HT-29 (cell line): ENCODE measurements at regions not wholly inside any gene's neighbourhood (a gene's known extent, or its start where the extent isn't known, plus 50 kb on each side); places are given as distances from the start of the nearest gene placed in this dataset.
A peak's percentile ranks its signal among the peaks of the same experiment; 100 is the strongest.
"Not testable (repeated sequence)": the region's sequence is repeated elsewhere in the genome, so short reads cannot be mapped to it uniquely, and the experiment has no call there.

ENCODE experiments used
- DNase-seq: peaks from one replicate; pipeline ENCODE4 v3.0.0-alpha.2; 2015; ENCODE audit warnings: low spot score

DNA sequence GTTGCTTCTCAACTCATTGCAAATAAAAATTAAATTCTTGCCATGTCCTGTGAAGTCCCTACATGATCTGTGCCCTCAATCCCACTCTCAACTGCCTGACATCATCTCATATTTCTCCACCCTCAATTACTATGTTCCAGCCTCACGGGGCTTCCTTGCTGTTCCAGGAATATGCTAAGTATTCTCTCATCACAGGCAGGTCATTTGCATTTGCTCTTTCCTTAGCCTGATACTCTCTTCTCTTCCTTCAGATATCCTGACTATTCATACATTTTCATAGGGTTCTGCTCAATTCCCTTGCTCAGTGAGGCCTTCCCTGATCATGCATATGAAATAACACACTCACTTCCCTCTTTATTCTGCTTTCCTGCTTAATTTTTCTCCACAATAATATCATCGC is 135.1 kb upstream of the DAB2 start:
- no peak for DNase-seq

DNA sequence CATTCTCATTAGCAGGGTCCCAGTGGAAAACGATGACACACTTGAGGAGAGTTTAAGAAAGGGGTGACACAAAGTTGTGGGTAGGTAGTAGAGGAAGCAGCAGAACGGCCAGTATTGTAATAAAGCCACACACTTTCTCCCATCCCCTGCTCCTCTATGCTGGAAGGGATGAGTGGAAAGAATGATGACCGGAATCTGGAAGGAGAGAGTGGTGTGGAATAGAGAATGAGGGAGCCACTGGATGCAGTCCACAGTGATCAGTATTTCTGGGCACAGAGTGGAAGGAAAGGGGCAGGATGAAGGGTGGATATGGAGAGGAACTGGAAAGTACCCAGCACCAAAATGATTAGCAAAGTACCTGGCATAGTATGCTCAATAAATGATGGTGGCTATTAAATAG is 133.8 kb upstream of the DAB2 start:
- no peak for DNase-seq

DNA sequence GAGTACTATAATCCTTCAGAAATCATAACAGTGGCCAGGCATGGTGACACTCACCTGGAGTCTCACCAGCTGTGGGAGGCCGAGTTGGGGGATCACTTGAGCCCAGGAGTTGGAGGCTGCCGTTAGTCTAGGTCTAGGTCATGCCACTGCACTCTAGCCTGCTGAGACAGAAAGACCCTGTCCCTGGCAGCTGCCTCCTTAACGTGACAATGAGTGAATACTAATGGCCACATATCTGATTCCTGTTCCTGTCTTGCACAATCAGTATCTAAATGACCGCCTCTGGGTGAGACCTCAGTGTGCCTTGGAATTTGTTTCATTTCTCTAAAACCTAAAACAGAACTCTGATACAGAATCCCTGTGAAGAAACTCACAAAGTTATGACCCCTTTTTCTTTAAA is 131.0 kb upstream of the DAB2 start:
- DNase-seq, result no peak

DNA sequence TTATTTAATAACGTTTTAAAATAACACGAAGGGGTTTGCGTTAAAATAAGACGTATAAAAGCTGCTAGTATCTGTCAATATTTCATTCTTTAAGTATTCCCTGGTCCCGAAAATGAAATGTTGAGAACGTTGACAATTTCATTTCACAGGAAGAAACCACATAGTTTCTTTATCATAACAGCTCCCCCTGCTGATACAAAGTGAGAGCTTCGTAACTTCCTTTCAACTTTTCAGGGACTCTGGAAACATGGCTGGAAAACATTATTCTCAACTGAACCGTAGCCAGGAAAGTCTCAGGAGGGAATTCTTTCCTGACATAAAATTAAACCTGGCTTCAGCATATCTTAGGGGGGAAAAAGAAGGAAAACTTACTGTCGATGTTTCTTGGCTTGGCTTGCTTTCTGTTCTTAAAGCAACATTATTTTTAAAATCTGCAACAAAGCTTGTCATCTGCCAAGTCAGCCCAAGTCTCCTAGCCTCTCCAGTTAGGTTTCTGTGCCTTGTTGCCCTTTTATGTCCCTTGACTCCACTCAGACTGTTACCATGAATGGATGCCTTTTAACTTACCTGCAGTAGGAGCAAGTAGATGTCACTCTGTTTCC is 122.9 kb upstream of the DAB2 start:
- peak; percentile 88 for DNase-seq

DNA sequence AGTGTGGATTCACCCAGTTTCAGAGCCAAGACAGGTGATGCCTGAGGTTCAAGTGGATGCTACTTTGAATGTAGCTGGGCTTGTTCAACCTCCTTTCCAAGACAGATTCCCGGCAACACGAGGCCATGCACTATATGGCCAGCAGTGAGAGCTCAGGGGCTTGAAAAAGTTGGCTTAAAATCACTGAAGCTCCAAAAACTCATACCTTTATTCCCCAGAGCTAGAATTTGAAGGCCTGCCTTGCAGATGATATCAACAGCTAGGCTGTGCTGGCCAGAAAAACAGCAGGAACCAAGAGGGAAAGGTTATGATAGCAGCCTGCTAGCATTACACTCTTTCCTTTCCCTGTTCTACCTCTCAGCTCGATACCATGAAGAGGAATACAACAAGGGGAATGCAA is 120.2 kb upstream of the DAB2 start:
- DNase-seq, result no peak

DNA sequence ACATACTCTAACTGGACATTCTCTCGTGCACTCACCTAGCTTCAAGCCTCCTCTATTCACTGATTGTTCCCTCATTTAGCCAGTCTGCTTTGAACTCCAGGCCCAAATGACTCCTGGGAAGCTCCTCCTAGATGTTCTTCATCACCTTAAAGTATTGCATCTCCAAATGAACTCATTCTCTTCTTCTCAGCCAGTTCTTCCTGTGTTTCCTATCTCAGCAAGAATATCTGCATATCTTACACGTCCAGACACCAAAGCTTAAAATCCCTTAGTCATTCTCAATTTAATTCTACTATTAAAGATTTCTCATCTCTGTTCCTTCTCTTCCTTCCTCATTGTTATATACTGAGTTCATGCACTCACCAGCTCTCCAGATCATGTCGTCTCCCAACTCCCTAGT is 118.6 kb upstream of the DAB2 start:
- no peak for DNase-seq

DNA sequence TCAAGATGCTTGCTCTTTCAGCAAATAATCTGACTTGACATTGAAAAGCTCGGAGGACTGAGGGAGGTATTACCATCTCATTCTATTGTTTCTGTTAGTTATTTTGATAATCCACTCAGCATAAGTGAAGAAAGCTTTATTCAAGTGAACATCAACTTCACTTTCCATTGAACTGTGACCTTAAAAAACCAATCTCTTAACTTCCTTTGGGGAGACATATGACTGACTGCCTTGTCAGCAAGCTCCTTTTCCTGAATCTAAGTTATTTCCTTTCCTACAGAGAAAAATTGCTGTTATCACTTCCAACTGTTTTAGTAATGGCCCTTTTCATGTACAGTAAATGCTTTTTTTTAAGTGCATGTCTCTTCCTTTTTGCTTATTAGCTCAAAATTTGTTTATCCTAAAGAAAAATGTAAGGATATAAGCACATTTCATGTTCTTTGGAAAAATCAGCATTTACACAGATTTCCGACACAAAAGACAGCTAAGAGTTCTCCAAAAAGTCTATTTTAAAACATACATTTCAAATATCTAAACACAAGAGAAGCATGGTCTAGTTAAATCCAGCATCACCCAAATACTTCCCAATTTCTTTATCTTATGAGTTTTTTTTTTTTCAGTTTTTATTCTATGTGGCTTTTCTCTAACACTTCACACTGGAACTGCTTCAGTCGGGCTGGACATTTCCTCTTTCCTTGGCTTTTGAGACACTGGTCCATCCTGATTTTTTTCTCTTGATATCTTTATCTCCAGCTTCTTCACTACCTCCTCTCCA is 117.9 kb upstream of the DAB2 start:
- no peak for DNase-seq

DNA sequence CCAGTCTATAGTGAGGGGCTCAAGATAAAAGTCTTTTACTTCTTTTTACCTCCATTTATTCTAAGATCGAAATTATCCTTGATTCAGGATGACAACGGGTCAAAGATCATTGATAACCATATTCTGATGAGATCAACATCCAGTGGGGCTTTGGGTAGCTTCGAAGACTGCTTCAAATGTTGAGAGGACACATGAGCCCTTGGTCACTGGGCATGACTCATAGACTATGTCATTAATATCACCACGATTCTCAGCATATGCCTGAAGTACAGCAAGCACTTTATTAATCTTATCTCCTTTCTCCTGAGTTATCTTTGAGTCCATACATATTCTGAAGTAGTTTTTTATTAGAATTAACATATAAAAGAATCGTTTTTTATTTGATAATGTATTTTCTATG is 117.1 kb upstream of the DAB2 start:
- no peak for DNase-seq

DNA sequence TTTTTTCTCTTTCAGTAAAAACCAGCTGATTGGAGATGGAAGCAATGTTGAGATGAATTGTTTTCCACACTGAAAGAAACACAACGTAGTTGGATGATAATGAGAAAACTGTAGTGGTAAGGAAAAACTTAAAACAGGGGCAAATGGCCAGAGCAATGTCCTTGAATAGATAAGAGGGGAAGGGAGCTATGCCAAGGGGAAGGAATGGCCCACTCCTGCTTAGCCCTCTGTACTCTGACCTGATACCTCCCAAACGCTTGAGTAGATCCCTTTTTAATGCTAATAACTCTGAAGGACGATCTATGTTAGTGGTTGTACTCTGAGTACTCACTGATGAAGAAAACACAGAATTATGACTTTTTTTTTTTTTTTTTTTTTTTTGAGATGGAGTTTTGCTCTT is 114.7 kb upstream of the DAB2 start:
- DNase-seq, result no peak

DNA sequence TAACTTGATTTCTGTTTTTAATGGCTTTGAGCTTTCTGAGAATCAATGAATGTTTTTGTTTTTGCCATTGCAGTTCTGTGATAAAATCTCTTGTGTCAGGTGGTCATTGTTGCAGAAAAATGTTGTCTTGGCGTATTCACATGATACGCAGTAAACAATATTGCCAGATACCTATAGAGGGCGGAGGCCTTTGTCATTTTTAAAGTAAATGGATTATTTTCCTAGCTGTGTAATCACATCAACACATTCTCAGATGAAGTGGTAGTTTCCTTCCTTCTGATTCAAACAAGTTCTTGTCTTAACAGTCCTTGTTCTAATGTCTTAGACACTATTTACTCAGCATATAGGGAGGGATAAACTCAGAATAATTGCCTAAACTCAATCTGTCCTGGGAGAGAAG is 109.9 kb upstream of the DAB2 start:
- no peak for DNase-seq

DNA sequence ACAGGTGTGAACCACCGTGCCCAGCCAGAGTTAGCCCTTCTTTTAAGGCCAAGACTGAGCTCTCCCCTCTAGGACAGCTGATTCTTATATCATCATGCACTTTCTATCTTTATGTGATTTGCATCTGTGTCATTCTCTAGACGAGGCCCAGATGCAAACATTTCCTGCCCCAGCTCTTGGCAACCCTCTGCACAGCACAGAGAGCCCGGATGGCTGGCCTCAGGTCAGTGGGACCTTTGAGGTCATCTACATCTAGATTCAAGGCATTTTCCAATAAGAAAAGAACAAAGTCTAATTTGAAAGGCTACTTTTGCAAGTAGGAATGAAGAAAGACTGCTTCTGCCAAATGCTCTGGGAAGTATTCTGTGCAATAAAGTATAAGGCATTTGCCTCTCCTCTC is 109.0 kb upstream of the DAB2 start:
- no peak for DNase-seq

DNA sequence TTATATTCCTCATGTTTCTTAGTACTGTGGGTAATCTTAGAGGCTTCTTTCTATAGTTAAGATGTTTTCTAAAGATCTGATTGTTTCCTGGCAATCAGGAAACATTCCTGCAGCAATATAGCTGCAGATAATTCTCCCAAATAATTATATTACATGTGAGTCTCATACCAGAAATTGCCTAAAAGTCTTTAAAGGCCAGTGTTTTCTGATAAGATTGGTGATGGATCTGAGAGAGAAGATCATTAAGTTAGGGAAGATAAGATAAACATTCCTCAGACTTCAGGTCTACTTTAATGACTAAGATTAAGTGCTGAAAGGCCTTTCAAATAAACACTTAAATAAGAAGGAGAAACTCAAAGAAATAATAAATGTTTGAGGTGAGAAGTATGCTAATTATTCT is 107.7 kb upstream of the DAB2 start:
- DNase-seq, result no peak

DNA sequence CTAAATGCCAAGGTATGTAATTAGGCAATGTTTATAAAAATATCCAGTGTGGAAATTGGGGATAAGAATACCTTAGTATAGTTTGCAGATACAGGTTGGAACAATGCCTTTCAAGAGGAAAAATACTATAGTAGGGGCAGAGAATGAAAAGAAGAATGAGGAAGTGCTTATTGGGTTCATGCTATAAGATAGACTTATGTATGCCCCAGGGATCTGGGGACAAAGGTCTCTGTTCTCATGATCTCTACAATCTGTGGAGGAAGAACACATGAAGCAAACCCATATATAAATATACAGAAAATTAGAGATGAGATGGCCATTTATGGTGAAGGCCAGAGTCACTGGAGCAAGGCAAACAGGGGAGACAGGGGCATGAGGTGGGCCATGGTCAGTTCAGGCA is 106.5 kb upstream of the DAB2 start:
- DNase-seq, result no peak

DNA sequence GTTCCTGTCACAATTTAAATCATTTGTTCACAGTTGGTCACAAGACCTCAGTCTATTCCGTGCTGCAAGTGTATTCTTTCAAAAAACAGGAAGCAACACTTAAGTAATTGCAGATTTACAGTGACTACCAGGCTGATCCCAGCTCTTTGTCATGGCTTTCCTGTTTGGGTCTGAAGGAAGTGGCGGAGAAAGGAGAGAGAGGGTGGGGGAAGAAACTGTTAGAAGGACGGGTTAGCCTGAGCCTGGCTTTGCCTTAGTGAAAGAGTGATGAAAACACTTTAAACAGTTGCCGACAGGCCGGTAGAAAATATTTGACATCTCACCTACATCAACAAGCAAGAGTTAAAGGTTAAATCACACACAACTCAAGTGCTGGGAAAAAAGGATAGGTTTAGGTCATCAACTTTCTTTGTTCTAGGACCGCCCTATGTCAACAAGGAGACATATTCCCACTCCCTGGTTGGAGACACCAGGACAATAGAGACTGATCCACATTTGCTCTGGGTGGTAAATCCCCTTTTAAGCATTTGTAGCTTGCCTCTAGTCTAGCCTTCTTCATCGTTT is 102.2 kb upstream of the DAB2 start:
- peak; percentile 74 for DNase-seq

DNA sequence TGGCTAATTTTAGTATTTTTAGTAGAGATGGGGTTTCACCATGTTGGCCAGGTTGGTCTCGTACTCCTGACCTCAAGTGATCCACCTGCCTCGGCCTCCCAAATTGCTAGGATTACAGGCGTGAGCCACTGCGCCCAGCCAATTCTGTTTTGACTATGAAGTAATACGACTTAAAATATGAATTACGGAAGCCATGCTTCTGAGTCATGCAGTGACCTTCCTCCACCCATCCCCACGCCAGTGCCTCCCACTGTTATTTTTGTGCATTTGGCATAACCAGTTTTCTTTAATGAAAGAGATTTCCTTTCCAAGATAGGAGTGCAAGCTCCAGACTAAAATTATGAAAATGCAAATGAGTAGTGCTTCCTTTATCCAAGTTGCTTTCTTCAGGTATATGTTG is 101.0 kb upstream of the DAB2 start:
- not testable (repeated sequence) for DNase-seq

DNA sequence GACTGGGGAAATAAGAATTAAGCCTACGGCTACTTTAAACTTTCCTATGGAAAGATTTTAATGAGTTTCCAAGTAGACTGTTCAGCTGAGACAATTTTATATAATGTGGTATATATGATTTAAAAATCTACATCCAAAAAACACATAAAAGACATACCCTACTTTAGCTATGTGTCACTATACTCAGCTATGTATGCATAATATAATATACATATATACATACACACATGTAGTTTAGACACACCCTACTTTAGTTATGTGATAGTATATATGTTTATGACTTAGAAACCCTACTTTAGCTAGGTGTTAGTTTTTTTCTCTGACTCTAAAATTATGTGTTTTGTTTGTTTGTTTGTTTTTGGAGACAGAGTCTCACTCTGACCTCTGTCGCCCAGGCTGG is 100.5 kb upstream of the DAB2 start:
- DNase-seq, result no peak

DNA sequence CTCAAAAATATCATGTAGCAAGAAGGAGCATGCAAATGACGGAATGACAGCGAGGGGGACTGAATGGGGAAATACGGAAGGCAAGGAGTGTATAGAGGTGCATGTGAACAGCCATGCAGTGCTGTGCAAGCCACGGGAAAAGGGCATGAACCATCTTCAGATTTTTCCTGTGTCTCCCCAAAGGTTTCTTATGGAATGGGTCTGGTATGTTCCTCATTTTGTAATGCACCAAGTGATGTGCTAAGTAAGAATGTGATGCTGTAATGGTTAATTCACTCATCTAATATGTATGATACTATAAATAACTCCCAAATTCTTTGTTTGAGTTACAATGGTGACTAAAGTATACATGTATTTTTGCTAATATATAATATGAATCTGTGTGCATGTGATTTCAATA is 99.0 kb upstream of the DAB2 start:
- no peak for DNase-seq

DNA sequence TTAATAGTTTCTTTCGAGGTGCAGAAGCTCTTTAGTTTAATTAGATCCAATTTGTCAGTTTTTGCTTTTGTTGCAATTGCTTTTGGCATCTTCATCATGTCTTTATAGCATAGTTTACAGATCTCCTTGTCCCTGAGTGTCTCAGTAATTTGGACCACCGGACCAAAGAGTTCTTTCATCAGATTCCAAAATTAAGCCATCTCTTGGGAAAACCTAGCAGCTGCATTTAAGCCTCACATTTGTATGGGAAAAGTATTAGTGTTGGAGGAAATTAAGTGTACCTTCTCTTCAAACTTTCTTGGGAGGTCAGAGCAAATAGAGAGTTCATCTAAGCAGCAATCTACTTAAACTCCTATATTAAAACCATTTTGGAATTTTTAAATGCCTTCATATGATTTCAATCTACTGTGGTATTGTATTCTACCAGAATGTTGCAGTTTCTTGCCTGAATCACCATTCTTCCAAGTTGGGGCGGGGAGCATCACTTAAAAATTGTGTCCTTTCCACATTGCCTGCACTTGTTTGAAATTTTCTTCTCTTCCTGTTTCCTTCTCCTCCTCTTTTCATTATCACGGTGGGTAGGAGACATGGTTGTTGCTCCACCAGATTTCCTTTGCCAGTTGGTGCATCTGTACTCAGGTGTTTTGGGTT is 97.3 kb upstream of the DAB2 start:
- no peak for DNase-seq

DNA sequence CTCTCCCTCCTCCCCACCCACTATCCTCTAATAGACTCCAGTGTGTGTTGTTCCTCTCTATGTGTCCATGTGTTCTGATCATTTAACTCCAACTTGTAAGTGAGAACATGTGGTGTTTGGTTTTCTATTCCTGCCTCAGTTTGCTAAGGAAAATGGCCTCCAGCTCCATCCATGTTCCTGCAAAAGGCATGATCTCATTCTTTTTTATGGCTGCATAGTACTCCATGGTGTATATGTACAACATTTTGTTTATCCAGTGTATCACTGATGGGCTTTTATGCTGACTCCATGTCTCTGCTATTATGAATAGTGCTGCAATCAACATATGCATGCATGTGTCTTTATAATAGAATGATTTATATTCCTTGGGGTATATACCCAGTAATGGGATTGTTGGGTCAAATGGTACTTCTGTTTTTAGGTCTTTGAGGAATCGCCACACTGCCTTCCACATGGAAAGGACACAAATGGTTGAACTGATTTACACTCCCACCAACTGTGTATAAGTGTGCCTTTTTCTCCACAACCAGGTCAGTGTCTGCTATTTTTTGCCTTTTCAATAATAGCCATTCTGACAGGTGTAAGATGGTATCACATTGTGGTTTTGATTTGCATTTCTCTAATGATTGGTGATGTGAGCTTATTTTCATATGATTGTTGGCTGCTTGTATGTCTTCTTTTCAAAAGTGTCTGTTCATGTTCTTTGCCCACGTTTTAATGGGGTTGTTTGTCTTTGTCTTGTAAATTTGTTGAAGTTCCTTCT is 96.5 kb upstream of the DAB2 start:
- DNase-seq, result no peak

DNA sequence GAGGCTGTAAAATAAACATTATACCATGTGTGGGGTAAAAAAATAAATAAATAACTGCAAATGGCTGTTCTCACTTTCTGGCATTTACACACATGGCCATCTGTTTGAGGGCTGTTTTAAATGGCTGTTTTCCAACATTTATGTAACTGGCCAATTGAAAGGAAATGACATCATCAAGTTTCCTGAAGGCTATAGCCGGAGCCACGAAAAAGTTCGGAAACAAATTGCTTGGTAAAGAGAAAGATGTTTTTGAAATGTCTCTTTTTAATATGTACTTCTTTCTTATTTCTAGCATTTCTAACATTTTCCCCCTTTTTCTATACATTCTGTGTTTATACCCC is 95.4 kb upstream of the DAB2 start:
- no peak for DNase-seq

DNA sequence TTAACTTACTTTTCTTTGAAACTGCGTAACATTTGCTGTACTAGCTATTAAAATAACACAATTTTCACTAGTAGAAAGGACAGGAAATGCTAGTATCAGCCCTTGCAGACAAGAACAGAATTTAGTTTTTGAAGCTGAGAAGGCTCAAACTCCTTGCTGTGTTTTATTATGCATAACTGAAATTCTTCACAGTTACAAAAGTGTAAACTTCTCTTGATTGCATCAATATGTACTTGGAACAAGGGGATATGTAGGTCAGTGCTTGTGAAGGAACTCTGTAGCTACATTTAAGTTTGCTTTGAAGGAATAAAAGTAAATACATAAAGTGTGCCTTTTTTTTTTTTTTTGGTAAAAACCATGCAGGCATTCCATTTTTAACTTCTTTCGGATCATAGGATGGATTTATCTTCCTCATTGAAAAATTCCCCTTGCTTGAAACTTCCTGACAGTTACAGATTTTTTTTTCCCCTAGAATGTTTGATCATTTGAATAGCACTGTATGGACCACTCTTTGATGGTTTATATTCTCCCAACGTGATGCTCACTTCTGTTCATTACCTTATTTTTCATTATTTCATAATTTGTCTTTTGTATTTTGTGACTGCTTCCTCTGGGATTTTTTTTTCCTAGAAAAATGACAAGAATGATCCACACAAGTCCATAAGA is 94.9 kb upstream of the DAB2 start:
- DNase-seq, result no peak

DNA sequence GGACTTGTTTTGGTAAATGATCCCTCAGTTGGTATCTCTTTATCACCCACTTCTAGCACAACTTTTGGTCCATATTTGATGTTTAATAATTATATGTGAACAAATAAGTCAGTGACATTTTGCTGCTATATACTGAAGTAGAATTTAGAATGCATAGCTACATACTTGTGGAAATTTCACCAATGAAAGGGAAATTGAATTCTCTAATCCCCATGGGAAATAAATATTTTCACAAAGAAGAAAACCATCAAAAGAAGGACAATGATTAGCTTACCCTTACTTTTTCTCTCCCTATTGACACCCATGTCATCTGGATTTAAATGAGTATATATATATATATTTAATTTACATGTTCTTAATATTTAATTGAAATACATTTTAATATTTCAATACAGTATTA is 94.3 kb upstream of the DAB2 start:
- no peak for DNase-seq
